C4-2B (cell line): ENCODE measurements at regions not wholly inside any gene's neighbourhood (a gene's known extent, or its start where the extent isn't known, plus 50 kb on each side); places are given as distances from the start of the nearest gene placed in this dataset.

Experiments used
- CTCF ChIP-seq: fragments of 450-650 bp; conservative IDR thresholded peaks from 2 replicates; pipeline ENCODE4 v1.5.1; 2017; ENCODE audit warnings: mild to moderate bottlenecking
- ZFX ChIP-seq: fragments of 450-650 bp; IDR thresholded peaks from 2 replicates; pipeline ENCODE4 v1.6.1; 2017

GRCh38 chr1:187862506-187862905, 1033.8 kb downstream of the PLA2G4A start:
- TF ChIP-seq CTCF (no peak), ZFX (no peak)
